ENCODE measurements at regions not wholly inside any gene's neighbourhood (a gene's known extent, or its start where the extent isn't known, plus 50 kb on each side); places are given as distances from the start of the nearest gene placed in this dataset.
"Not testable (repeated sequence)": the region's sequence is repeated elsewhere in the genome, so short reads cannot be mapped to it uniquely, and the experiment has no call there.

DNA sequence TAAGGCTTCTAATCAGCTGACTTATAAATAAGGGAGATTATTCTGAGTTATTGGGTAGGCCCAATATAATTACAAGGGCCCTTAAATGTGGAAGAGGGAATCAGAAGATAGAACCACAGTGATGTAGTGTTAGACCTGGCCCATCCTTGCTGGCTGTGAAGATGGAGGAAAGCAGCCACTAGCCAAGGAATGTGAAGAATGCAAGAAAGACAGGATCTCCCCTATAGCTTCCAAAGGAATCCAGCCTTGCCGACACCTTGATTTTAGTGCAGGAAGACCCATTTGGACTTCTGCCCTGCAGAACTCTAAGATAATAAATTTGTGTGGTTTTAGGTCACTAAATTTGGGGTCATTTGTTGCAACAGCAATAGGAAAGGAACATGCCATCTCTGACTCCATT, 150.6 kb downstream of the SPATA18 start:
- DNase-seq (ENCODE audit: low spot score): no peak
- TF ChIP-seq, protein P1, sequence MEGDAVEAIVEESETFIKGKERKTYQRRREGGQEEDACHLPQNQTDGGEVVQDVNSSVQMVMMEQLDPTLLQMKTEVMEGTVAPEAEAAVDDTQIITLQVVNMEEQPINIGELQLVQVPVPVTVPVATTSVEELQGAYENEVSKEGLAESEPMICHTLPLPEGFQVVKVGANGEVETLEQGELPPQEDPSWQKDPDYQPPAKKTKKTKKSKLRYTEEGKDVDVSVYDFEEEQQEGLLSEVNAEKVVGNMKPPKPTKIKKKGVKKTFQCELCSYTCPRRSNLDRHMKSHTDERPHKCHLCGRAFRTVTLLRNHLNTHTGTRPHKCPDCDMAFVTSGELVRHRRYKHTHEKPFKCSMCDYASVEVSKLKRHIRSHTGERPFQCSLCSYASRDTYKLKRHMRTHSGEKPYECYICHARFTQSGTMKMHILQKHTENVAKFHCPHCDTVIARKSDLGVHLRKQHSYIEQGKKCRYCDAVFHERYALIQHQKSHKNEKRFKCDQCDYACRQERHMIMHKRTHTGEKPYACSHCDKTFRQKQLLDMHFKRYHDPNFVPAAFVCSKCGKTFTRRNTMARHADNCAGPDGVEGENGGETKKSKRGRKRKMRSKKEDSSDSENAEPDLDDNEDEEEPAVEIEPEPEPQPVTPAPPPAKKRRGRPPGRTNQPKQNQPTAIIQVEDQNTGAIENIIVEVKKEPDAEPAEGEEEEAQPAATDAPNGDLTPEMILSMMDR (IDR thresholded peaks at IDR 0.05; ENCODE audit: extremely low read depth, missing control alignments): no peak

DNA sequence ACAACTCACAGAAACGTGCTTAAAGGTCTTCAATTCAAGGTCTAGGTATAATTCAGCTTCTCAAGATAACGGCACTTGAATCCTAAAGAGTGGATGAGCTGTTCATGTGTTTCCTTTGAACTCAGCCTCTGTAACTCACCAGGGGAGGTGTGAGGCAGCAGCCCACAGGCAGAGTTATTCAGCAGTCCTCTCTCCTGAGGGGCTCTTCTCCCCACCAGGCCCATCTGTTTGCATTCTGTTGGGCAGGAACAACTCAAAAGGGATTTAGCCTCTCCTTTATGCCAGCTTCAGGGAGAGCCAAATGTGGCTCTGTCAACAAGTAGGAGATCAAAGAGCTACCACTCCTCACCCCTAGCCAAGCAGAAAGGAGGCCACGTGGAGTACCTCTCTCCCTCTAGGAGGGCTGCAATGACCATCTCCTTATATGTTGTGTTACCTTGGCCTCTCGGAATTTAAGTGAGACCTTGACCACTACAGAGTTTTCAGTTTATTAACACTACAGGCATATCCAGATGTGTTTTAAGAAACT, 151.2 kb downstream of the SPATA18 start:
- DNase-seq (ENCODE audit: low spot score): no peak
- TF ChIP-seq, protein P1 (IDR thresholded peaks at IDR 0.05; ENCODE audit: extremely low read depth, missing control alignments): no peak

DNA sequence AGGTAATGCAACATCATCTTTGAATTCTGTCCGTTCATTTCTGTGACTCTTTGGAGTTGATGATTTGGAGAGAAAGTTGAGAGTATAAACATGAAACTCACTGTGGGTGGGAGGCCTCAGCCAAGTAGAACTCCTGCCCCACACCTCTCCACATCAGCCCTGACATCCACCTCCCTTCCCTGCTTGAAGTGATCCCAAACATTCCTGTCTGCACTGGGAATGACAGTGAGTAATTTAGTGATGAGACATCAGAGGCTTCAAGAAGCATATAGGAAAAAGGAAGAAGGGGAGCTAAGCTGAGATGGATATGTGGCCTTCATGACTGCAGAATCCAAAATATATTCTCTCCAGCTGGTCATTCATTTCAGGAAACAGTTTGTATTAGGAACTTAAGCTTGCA, 151.8 kb downstream of the SPATA18 start:
- DNase-seq (ENCODE audit: low spot score): no peak
- TF ChIP-seq, protein P1 (IDR thresholded peaks at IDR 0.05; ENCODE audit: extremely low read depth, missing control alignments): no peak

DNA sequence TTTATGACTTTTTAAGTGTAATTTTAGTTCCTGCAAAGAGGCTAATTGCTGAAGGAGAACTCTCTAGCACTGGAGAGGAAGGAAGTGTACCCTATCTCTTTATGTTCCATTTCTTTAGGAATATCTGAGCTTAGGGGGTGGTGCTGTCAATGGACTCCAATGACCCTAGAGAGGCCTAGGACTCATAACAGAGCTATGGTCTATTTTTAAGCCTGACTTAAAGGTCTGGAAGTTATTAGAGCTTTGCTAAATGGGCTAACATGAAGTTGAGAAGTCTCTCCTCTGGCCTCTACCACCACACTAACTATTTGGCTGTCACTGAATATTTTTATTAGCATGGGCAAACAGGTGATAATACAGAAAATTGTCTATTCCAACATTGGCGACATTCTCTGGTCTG, 152.2 kb downstream of the SPATA18 start:
- DNase-seq (ENCODE audit: low spot score): no peak
- TF ChIP-seq, protein P1 (IDR thresholded peaks at IDR 0.05; ENCODE audit: extremely low read depth, missing control alignments): no peak

DNA sequence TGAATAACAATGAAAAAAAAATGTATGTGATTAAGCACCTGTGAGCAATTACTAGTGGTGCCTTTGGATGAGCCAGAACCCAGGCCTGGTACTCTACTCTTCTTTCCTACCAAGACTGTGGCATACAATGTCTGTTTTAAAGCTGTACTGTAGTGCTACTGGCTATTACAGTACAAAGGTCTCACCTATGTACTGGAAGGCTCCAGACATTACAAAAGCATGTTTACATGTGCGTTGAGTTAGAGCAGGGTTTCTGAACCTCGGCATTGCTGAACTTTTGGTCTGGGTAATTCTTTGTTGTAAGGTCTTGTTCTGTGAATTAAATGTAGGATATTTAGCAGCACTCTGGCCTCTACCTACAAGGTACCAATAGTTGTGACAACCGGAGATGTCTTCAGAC, 153.8 kb downstream of the SPATA18 start:
- no peak for DNase-seq (ENCODE audit: low spot score)
- TF ChIP-seq, protein P1 (IDR thresholded peaks at IDR 0.05; ENCODE audit: extremely low read depth, missing control alignments): no peak

GRCh38 chr4:52207146-52207545, 156.0 kb downstream of the SPATA18 start:
- DNase-seq (ENCODE audit: low spot score): not testable (repeated sequence)

GRCh38 chr4:52212702-52213101, 161.6 kb downstream of the SPATA18 start:
- TF ChIP-seq, protein P1 (IDR thresholded peaks at IDR 0.05; ENCODE audit: extremely low read depth, missing control alignments): no peak

GRCh38 chr4:52231526-52231925, 180.4 kb downstream of the SPATA18 start:
- TF ChIP-seq, protein P1 (IDR thresholded peaks at IDR 0.05; ENCODE audit: extremely low read depth, missing control alignments): no peak

More at GRCh38 chr4:52212702-52213101, 161.6 kb downstream of the SPATA18 start:
- DNase-seq (ENCODE audit: low spot score): no peak

More at GRCh38 chr4:52231526-52231925, 180.4 kb downstream of the SPATA18 start:
- no peak for DNase-seq (ENCODE audit: low spot score)

All from GM20000 (cell line).